Gastroesophageal sphincter (tissue), 3 donors: ENCODE measurements at regions not wholly inside any gene's neighbourhood (a gene's known extent, or its start where the extent isn't known, plus 50 kb on each side); places are given as distances from the start of the nearest gene placed in this dataset.

Experiments
- CTCF ChIP-seq, 4 experiments: fragments of 200-600 bp in 2 of 4; fragments of 450-650 bp in 2 of 4; sonication (generic) in 1 of 4; IDR thresholded peaks; one replicate each; pipeline ENCODE4 v1.5.1; 2017 to 2019; ENCODE audit warnings: antibody characterized with exemption in 4 of 4, mild to moderate bottlenecking in 2 of 4, moderate library complexity in 2 of 4
- POLR2AphosphoS5 ChIP-seq: sonication (generic); formaldehyde crosslinking; IDR thresholded peaks from one replicate; pipeline ENCODE4 v1.6.1; 2017; ENCODE audit warnings: antibody characterized with exemption

- TF ChIP-seq CTCF (IDR thresholded peaks at IDR 0.05): no peak
- TF ChIP-seq POLR2AphosphoS5: no peak
Observed at GRCh38 chr1:199734186-199734585, 293.3 kb upstream of the NR5A2 start.
